Left renal pelvis (tissue), 4 donors: ENCODE measurements at regions not wholly inside any gene's neighbourhood (a gene's known extent, or its start where the extent isn't known, plus 50 kb on each side); places are given as distances from the start of the nearest gene placed in this dataset.
A peak's percentile ranks its signal among the peaks of the same experiment; 100 is the strongest.

Source experiments
- DNase-seq, 4 donors: peaks; one replicate each; pipeline ENCODE4 v3.0.0-alpha.2; 2013; ENCODE audit warnings: low read depth in 4 of 4, low spot score in 3 of 4

DNA sequence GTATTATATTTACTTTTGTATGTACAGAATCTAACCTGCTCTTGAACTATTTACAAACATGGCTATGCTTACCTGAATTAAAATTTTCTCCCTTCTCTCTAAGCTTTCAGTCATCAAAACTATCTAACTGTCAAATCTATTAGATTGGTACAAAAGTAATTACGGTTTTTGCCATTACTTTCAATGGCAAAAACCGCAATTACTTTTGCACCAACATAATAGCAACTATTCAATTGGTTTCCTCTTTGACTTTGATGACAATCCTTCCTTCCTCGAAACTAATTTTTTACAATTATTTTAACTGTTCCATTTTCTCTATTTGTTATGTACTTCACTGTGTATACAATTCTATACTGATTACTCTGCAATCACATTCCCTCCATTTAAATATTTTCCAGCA is 1019.4 kb upstream of the CDH2 start:
- no peak for DNase-seq

- DNase-seq: no peak
These were observed 1014.3 kb upstream of the CDH2 start for GRCh38 chr18:29191263-29191662.

- no peak for DNase-seq
These were observed 1011.8 kb upstream of the CDH2 start for GRCh38 chr18:29188760-29189159.

- DNase-seq: no peak
These were observed 1008.9 kb upstream of the CDH2 start for GRCh38 chr18:29185801-29186200.

GRCh38 chr18:29184654-29185053 is 1007.7 kb upstream of the CDH2 start:
- no peak for DNase-seq

DNA sequence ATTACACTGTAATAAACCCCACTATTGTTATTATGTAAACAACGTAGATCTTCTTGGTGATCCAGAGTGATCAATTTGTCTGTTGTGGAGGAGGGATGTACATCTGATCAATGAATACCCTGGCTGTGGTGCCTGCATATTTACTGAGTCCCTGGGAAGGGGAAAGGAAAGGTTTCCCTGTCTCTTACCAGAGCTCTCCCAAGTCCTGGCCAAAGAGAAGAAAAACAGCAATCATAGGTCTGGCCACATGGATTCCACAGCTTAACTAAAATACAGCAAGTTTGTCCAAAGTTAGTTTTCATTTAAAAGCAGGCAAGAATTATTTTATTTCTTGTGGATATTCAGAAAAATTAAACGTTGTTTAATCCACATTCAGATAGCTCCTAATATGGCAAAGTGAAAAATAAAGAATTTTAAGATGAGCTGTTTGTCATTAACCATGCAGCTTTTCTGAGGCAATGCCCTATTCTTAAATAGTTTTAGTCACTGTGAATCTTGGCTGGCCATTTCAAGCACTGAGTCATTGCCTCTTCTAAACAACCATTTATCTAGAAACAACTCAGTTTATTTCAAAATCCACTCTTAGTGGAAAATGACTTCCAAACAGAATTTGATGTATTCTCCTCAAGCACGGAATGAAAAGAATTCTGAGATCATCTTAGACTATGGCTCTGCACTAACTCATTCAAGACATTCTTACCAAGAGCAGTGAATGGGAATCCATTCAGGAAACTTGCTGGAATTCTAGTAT is 1004.4 kb upstream of the CDH2 start:
- no peak for DNase-seq

- DNase-seq: no peak
These were observed 999.8 kb upstream of the CDH2 start for GRCh38 chr18:29176681-29177080.

GRCh38 chr18:29174891-29175290 is 998.0 kb upstream of the CDH2 start:
- no peak for DNase-seq

- no peak for DNase-seq
These were observed 995.8 kb upstream of the CDH2 start for GRCh38 chr18:29172756-29173067.

DNA sequence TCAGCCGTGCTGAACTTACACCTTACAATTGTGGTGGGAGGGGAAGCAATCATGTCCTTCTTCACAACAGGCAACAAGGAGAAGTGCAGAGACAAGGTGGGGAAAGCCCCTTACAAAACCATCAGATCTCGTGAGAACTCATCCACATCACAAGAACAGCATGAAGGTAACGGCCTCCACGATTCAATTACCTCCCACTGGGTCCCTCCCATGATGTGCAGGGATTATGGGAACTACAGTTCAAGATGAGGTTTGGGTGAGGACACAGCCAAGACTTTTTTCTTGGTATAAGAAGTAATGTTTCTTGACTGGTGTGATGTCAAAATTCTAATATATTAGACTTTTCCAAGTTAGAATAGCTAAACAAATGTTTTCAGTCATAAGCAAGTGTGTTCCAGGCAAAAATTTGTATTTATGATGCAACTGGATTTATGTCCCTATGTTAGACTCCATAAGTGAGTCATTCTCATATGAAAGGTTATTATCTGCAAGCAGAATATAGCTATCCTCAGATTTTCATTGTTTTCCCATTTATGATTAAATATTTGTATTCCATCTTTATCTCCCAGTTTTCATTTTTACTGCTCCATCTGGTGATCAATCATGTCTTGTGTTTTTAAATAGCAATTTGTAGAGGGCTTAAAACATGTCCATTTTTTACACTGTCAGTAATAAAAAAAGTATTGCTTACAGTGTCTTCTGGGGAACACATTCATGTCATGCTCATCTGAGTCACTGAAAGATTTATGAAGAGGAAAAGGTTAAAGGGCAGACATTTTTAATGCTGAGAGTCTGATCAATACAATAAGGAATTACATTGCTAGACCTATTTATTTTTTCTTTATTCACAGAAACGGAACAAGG is 995.2 kb upstream of the CDH2 start:
- DNase-seq: no peak

GRCh38 chr18:29169599-29169998 is 992.7 kb upstream of the CDH2 start:
- DNase-seq: no peak

DNA sequence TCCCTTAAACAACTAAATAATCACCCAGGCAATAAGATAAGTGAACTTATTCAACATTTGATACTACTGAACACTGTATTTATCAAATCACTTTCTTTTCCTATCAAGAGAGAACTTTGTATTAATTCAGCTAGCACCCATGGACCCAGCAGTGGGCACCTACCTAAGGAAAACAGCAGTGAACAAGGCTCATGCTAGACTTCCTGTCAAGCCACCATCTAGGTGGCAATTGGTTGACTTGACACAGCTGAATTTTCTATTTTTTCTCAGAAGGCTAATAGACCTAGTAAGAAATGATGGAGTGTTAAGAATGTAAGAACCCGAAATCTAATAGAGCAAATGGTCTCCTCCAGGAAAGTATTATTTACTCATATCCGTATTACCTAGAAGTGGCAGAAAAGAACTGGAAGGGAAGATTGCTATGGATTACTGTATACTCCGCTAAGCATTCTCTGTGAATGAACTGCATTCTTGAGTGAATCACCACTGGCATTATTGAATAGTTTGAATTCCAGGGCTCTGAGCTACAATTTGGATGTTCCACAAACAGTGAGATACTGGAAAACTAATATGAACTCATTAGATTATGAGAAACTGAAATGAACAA is 988.2 kb upstream of the CDH2 start:
- DNase-seq: no peak

- no peak for DNase-seq
These were observed 987.2 kb upstream of the CDH2 start for GRCh38 chr18:29164020-29164706.

- DNase-seq: no peak
These were observed 986.7 kb upstream of the CDH2 start for GRCh38 chr18:29163596-29163995.

DNA sequence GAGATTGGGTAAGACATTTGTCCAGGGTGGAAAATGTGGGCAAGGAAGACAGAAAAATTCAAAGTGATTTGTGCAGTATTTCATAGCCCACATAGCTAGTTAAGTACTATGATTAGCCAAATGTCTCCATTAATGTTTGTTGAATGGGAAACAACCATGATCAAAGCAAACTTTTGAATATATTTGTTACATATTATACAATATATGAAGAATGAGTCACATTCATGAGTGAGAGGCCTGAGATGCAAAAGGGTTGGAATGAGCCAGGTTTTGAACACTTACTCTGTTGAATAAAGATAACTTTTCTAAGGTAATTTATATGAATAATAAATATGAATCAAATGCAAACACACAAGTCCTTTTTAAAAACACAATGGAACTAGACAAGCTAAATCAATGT is 984.5 kb upstream of the CDH2 start:
- no peak for DNase-seq

- peak in 2 of 4 donors; percentile 5 to 12 for DNase-seq
These were observed 983.2 kb upstream of the CDH2 start for GRCh38 chr18:29160170-29160569.

DNA sequence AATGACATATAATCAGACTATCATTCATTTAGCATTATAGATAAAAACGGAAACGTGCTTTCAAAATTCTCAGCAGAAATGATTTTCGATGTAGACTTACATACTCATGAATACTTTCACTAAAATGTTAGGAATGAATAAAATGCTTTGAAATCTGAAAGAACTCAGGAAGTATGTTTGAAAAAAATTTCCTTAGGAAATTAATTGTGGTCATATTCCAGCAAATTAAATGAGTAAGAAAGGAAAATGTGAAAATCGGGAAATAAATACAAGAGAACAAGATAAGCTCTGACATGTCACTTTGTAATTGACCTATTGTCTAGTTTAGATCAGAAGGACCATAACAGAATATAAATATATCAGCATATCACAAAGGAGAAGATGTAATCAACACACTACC is 981.0 kb upstream of the CDH2 start:
- no peak for DNase-seq

DNA sequence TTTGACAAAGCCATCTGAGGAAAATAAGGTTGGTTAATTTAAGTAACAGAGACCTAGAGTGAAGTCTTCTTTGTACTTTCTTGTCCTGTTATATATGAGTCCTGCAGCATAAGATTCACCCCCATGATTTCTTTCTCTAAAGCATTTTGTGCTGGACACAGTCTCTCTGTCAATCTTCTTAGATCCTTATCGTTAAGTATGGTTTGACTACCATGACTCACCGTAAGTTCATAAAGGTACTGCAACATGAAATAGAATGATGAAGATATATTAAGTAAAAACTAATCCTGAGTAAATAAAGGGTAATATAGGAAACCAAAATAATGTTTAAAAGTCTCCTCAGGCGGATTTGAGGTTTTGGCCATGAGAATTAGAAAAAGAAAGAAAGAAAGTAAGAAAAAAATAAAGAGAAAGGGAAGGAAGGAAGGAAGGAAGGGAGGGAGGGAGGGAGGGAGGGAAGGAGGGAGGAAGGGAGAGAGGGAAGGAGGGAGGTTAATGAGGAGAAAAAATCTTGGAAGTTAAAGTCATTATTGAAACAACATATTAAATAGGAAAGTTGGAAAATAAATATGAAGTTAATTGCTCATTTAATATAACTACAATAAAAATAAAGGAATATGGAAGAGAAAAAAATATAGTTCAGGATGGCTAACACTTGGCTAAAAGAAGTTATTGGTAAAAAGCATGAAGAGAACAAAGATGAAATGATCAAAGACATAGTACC is 980.3 kb upstream of the CDH2 start:
- no peak for DNase-seq

DNA sequence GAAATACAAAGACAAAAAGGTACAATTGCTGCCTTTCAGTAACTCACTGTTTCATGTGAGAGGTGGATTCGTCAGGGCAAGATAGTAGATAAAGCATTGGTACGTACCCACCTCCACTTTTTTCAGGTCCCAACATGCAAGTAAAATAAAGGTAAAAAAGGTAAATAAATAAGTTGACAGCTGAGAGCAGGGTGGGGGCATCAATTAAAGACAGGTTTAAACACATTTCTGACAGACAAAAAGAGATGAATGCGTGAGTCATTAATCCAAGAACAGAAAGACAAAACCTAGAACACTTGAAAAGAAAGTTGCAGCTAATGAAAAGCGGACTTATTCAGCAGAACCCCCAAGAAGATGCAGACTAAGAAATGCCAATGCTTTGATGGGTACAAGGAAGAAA is 979.6 kb upstream of the CDH2 start:
- no peak for DNase-seq
